ENCODE measurements at regions not wholly inside any gene's neighbourhood (a gene's known extent, or its start where the extent isn't known, plus 50 kb on each side); places are given as distances from the start of the nearest gene placed in this dataset.

DNA sequence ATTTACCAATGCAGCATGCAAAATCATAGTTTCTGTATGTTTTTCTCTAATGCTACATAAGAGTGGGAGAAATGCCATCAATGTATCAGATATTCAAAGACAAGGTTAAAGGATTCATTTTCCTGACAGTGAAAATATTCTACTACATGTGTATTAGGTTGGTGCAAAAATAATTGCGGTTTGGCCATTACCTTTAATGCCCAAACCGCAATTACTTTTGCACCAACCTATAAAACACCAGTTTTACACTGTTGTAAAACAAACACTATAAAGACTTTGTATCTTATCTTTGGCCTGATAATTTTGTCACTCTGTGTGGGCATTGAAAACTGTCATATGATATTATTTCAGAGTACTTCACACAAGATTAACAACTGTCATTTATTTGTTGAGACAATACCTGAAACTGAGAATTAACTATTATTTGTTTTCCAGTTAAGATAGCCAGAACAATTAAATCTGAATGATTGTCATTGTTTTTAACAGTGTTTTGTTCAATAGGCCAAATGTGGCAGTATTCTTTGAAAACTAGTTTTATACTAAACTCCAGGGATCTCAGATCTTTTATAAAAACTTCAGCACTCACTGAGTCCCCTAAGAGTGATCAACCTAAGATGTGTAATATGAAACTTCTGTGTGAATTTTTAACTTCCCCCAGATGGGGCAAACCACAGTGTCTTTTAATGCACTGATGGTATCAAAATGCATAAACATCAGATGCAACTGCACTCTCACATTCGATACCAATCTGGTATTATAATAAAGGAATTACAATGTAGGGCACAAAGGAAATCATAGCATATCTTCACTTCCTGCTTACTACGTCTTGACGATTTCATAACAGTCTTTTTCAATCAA, 53.8 kb upstream of the FBN2 start:
- Histone ChIP-seq H3K27ac (ENCODE audit: low read length) (no peak overlapping the region), H3K27me3 (ENCODE audit: insufficient read depth, low read length) (no peaks in the 10 kb centered on the region), H3K4me3 (ENCODE audit: low read length) (no peak overlapping the region)

DNA sequence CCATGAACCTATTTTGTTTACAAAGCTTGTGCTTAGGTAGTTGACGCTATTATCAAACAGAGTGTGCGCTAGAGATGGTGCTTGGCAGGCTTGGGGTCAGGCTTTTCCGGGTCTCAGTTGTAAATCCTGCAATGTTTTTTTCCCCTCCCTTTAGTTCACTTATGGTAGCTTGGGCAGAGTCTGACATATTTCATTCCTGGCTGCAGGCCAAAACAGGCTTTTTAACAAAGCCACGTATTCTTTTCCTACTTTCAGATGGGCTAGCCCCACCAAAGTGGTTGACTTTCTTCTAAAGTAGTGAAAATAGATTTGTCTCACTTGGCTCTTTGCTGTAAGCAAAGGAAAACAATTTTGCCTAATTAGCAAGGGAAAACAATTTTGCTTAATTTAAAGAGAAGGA, 58.0 kb upstream of the FBN2 start:
- Histone ChIP-seq H3K9me3 (ENCODE audit: insufficient read depth, low read depth, low read length) (no peaks in the 10 kb centered on the region), H3K9ac (ENCODE audit: low read depth, low read length) (no peak overlapping the region), H3K4me1 (ENCODE audit: insufficient read depth, low read length) (no peaks in the 10 kb centered on the region; the same call in 1 of the 2 replicates), H3K36me3 (ENCODE audit: insufficient read depth, low read depth, low read length) (no peaks in the 10 kb centered on the region), H3K27ac (ENCODE audit: low read length) (no peak overlapping the region), H3K4me3 (ENCODE audit: low read length) (no peak overlapping the region), H3K27me3 (ENCODE audit: insufficient read depth, low read length) (no peaks in the 10 kb centered on the region)

More for the DNA sequence above, 53.8 kb upstream of the FBN2 start:
- H3K36me3 ChIP-seq (ENCODE audit: insufficient read depth, low read depth, low read length) = no peaks in the 10 kb centered on the region
- H3K9me3 ChIP-seq (ENCODE audit: insufficient read depth, low read depth, low read length) = no peaks in the 10 kb centered on the region
- no peak overlapping the region for H3K9ac ChIP-seq (ENCODE audit: low read depth, low read length)
- no peaks in the 10 kb centered on the region for H3K4me1 ChIP-seq (ENCODE audit: insufficient read depth, low read length)

DNA sequence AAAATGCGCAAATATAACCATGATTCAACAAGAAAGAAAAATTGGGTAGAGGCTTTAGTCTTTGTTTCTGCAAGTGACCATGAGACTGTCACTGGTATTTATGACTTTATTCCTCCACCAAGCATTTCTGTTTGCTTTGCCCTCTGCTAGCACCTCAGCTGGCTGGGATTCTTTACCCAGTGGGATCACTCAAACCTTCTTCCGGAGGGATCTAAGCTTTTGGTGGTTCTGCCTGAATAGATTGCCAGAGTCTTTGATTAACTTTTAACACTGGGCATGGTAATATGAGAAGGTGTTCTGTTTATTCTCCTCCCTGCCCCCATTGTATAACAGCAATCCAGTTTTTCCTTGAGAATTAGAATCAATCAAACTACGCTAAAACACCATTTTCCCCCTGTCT, 59.1 kb upstream of the FBN2 start:
- Histone ChIP-seq H3K4me1 (ENCODE audit: insufficient read depth, low read length) (no peaks in the 10 kb centered on the region; the same call in 1 of the 2 replicates), H3K4me3 (ENCODE audit: low read length) (no peak overlapping the region), H3K27me3 (ENCODE audit: insufficient read depth, low read length) (no peaks in the 10 kb centered on the region), H3K9ac (ENCODE audit: low read depth, low read length) (no peak overlapping the region), H3K27ac (ENCODE audit: low read length) (no peak overlapping the region), H3K9me3 (ENCODE audit: insufficient read depth, low read depth, low read length) (no peaks in the 10 kb centered on the region), H3K36me3 (ENCODE audit: insufficient read depth, low read depth, low read length) (no peaks in the 10 kb centered on the region)

DNA sequence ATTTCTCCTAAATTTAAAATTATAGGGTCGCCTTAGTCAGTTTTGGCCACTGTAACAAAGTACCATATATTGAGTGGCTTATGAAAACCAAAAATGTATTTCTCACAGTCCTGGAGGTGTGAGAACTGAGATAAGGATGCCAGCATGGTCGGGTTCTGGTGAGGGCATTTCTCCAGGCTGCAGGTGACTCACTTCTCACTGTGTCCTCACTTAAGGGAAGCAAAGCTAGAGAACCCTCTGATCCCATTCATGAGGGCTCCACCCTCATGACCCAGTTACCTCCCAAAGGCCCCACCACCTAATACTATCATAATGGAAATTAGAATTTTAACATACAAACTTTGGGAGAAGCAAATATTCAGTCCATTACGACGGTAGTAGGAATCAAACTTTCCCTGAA, 75.1 kb upstream of the FBN2 start:
- Histone ChIP-seq H3K27ac (ENCODE audit: low read length) (no peak overlapping the region), H3K4me3 (ENCODE audit: low read length) (no peak overlapping the region), H3K36me3 (ENCODE audit: insufficient read depth, low read depth, low read length) (no peaks in the 10 kb centered on the region), H3K9me3 (ENCODE audit: insufficient read depth, low read depth, low read length) (no peaks in the 10 kb centered on the region), H3K4me1 (ENCODE audit: insufficient read depth, low read length) (no peaks in the 10 kb centered on the region), H3K9ac (ENCODE audit: low read depth, low read length) (no peak overlapping the region), H3K27me3 (ENCODE audit: insufficient read depth, low read length) (no peaks in the 10 kb centered on the region)

DNA sequence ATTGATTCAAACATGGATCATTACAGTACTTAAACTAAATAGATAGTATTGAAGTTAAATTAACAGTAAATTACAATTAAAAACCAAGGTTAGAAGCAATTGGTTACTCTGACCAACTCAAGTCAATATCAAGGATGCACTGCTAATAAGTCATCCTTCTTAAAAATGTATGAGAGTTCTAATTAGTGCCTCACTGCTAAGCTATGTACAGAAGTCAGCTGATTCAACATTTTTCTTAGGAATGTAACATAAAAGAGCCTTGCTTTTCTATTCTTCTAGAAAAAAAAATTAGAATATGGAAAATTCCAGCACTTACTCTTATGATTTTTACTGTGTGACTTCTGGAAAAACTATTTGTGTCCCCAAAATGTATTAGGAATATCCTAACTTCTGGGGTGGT, 75.7 kb upstream of the FBN2 start:
- no peak overlapping the region for H3K9ac ChIP-seq (ENCODE audit: low read depth, low read length)
- no peak overlapping the region for H3K4me3 ChIP-seq (ENCODE audit: low read length)
- no peaks in the 10 kb centered on the region for H3K4me1 ChIP-seq (ENCODE audit: insufficient read depth, low read length)
- no peaks in the 10 kb centered on the region for H3K9me3 ChIP-seq (ENCODE audit: insufficient read depth, low read depth, low read length)
- no peaks in the 10 kb centered on the region for H3K36me3 ChIP-seq (ENCODE audit: insufficient read depth, low read depth, low read length)
- no peaks in the 10 kb centered on the region for H3K27me3 ChIP-seq (ENCODE audit: insufficient read depth, low read length)
- no peak overlapping the region for H3K27ac ChIP-seq (ENCODE audit: low read length)

DNA sequence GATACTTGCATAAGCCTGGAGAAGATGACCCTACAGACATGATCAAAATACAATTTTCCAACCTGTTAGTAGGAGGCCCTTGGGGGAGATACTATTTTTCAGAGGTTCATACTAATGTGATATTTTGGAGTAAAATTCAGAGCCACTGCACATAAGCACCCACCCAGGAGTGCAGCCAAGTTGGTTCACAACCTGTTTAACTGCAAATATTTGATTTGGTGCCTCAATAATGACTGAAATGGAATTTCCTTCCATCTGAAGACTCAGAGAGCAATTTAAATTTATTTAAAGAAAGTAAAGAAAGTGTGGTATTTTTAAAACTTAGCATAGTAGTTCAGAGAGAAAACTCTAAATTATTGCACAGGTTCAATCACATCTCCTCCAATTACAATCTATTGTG, 77.5 kb upstream of the FBN2 start:
- H3K9ac ChIP-seq (ENCODE audit: low read depth, low read length) = no peak overlapping the region
- H3K4me3 ChIP-seq (ENCODE audit: low read length) = no peak overlapping the region
- no peak overlapping the region for H3K27ac ChIP-seq (ENCODE audit: low read length)
- no peaks in the 10 kb centered on the region for H3K4me1 ChIP-seq (ENCODE audit: insufficient read depth, low read length)
- H3K27me3 ChIP-seq (ENCODE audit: insufficient read depth, low read length) = no peaks in the 10 kb centered on the region
- H3K36me3 ChIP-seq (ENCODE audit: insufficient read depth, low read depth, low read length) = no peaks in the 10 kb centered on the region
- no peaks in the 10 kb centered on the region for H3K9me3 ChIP-seq (ENCODE audit: insufficient read depth, low read depth, low read length)

DNA sequence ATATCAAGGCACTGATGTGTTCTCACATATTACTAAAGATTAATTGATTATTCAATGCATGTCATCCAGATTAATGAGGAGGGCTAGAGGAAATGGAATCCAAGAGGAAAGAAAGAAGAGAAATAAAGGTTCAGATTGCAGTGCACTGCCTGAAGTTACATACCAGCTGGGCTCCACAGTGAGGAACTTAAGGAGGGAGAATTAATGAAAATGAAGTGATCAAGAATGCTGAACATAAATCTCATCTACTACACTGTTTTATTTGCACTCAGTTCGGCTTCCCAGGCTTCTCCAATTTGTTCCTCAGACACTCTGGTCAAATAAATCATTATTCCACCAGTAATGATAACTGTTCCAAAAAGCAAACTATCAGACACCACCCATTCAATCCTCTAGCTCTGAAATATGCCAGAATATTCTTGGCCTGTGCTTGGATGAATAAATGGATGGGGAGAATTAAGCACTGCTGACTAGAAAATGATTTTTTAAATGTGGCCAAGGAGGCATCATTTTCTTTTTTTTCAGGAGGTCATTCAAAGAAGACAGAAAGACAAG, 88.6 kb upstream of the FBN2 start:
- Histone ChIP-seq H3K36me3 (ENCODE audit: insufficient read depth, low read depth, low read length) (no peaks in the 10 kb centered on the region), H3K4me3 (ENCODE audit: low read length) (no peak overlapping the region), H3K27me3 (ENCODE audit: insufficient read depth, low read length) (no peaks in the 10 kb centered on the region), H3K9ac (ENCODE audit: low read depth, low read length) (no peak overlapping the region), H3K9me3 (ENCODE audit: insufficient read depth, low read depth, low read length) (no peaks in the 10 kb centered on the region), H3K27ac (ENCODE audit: low read length) (no peak overlapping the region), H3K4me1 (ENCODE audit: insufficient read depth, low read length) (no peaks in the 10 kb centered on the region)

DNA sequence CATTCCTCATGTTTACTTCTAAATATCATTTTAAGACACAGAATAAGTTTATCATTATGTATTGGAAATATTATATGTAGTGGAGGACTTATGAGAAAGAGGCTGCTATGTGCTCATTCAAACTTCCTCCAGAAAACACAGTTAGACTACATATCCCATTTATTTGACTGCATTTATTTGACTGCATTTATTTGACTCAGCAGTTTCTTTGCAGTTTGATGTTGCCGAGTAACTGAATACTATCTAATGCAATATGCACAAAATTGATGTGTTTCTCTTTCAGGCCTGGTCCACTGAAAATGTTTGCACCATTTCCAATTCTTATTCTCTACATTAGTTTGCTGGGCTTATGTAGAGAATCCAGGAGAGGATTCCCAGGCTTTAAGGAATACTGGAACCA, 89.9 kb upstream of the FBN2 start:
- Histone ChIP-seq H3K4me1 (ENCODE audit: insufficient read depth, low read length) (no peaks in the 10 kb centered on the region), H3K4me3 (ENCODE audit: low read length) (no peak overlapping the region), H3K36me3 (ENCODE audit: insufficient read depth, low read depth, low read length) (no peaks in the 10 kb centered on the region), H3K9me3 (ENCODE audit: insufficient read depth, low read depth, low read length) (no peaks in the 10 kb centered on the region), H3K27me3 (ENCODE audit: insufficient read depth, low read length) (no peaks in the 10 kb centered on the region), H3K9ac (ENCODE audit: low read depth, low read length) (no peak overlapping the region), H3K27ac (ENCODE audit: low read length) (no peak overlapping the region)

DNA sequence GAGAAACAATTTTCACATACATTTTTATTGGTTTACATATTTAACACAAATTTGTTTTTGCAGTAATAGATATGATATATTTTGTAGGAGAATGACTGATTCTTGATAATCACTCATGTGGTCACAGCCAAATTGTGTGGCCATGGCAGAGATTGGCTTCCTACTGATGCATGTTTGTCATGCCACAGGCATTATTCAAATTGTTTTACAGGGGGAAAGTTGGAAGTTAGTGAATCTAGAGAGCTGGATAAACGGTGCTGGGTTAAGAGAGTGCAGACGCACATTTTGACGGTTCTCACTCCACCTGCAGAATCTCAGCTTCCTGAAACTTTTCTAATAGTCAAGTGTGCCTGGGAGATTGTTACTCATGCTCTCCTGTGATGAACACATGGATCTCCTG, 91.1 kb upstream of the FBN2 start:
- H3K4me1 ChIP-seq (ENCODE audit: insufficient read depth, low read length) = no peaks in the 10 kb centered on the region
- no peak overlapping the region for H3K27ac ChIP-seq (ENCODE audit: low read length)
- H3K27me3 ChIP-seq (ENCODE audit: insufficient read depth, low read length) = no peaks in the 10 kb centered on the region
- H3K9ac ChIP-seq (ENCODE audit: low read depth, low read length) = no peak overlapping the region
- no peaks in the 10 kb centered on the region for H3K9me3 ChIP-seq (ENCODE audit: insufficient read depth, low read depth, low read length)
- no peak overlapping the region for H3K4me3 ChIP-seq (ENCODE audit: low read length)
- H3K36me3 ChIP-seq (ENCODE audit: insufficient read depth, low read depth, low read length) = no peaks in the 10 kb centered on the region

DNA sequence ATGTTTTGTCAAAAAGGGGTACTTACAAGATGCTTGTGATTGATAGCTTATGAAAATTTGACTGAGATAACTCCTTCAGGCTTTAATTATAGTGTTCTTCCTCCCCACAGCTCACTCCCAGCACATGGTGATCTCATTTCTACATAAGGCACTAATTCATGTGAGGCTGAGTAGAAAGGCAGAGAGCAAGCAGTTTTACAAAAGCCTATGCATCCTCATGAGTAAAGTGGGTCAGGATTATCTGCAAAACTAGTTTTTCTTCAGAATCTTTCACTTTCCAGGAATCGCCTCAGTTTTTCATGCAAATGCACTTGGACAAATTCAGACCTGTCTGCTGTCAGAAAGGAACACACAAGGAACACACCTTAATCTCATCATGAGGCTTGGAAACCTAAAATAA, 92.1 kb upstream of the FBN2 start:
- H3K9ac ChIP-seq (ENCODE audit: low read depth, low read length) = no peak overlapping the region
- H3K4me1 ChIP-seq (ENCODE audit: insufficient read depth, low read length) = no peaks in the 10 kb centered on the region
- no peaks in the 10 kb centered on the region for H3K36me3 ChIP-seq (ENCODE audit: insufficient read depth, low read depth, low read length)
- no peaks in the 10 kb centered on the region for H3K9me3 ChIP-seq (ENCODE audit: insufficient read depth, low read depth, low read length)
- no peaks in the 10 kb centered on the region for H3K27me3 ChIP-seq (ENCODE audit: insufficient read depth, low read length)
- no peak overlapping the region for H3K27ac ChIP-seq (ENCODE audit: low read length)
- no peak overlapping the region for H3K4me3 ChIP-seq (ENCODE audit: low read length)

DNA sequence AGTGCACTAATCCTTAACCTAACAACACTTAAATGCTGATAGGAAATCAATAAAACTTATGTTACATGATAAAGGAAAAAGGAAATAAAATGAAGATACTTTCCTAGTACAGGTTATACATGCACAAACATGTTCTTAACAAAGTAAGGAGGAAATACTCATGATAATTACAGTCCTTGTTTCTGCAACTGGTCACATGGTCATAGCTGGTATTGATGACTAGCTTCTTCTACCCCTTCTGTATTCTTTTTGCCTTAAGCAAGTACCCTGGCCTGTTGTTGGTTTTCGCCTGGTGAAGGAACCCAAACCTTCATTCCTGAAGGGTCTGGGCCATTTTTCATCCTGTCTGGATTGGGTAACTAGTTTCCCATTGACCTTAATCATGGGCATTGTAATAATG, 93.7 kb upstream of the FBN2 start:
- H3K9ac ChIP-seq (ENCODE audit: low read depth, low read length) = no peak overlapping the region
- H3K4me1 ChIP-seq (ENCODE audit: insufficient read depth, low read length) = no peaks in the 10 kb centered on the region
- H3K27ac ChIP-seq (ENCODE audit: low read length) = no peak overlapping the region
- H3K36me3 ChIP-seq (ENCODE audit: insufficient read depth, low read depth, low read length) = no peaks in the 10 kb centered on the region
- H3K27me3 ChIP-seq (ENCODE audit: insufficient read depth, low read length) = no peaks in the 10 kb centered on the region
- no peak overlapping the region for H3K4me3 ChIP-seq (ENCODE audit: low read length)
- H3K9me3 ChIP-seq (ENCODE audit: insufficient read depth, low read depth, low read length) = no peaks in the 10 kb centered on the region

DNA sequence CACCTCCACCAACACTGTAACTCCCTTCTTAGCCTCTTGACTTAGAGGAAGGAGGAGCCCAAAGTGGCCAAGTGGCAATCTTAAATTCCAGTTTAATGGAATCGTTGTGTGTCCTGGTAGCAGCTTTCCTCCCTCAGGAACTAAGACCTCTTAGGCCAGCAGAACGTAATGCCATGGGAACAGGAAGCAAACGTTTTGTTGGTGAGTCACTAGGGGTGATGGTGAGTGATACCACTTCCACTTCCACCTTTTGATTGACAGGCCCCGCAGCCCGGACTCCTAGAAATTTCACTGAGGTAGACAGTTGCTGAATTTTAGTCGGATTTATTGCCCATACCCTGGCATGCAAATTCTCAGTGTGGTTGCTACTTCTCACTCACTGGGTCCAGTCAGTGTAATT, 94.2 kb upstream of the FBN2 start:
- Histone ChIP-seq H3K9ac (ENCODE audit: low read depth, low read length) (no peak overlapping the region), H3K9me3 (ENCODE audit: insufficient read depth, low read depth, low read length) (no peaks in the 10 kb centered on the region), H3K27me3 (ENCODE audit: insufficient read depth, low read length) (no peaks in the 10 kb centered on the region), H3K27ac (ENCODE audit: low read length) (no peak overlapping the region), H3K4me1 (ENCODE audit: insufficient read depth, low read length) (no peaks in the 10 kb centered on the region), H3K36me3 (ENCODE audit: insufficient read depth, low read depth, low read length) (no peaks in the 10 kb centered on the region), H3K4me3 (ENCODE audit: low read length) (no peak overlapping the region)
